ENCODE measurements at regions not wholly inside any gene's neighbourhood (a gene's known extent, or its start where the extent isn't known, plus 50 kb on each side); places are given as distances from the start of the nearest gene placed in this dataset.

GRCh38 chr9:22331533-22331932 lies 115.1 kb upstream of the DMRTA1 start:
- peaks cover 8% of the 10 kb centered on the region for H3K9me3 Mint-ChIP-seq
- H3K27ac Mint-ChIP-seq = no peak overlapping the region
- Histone ChIP-seq H3K27ac (ENCODE audit: low read depth, low read length) (no peak overlapping the region), H3K4me3 (ENCODE audit: low read length) (no peak overlapping the region), H3K4me1 (ENCODE audit: control insufficient read depth, insufficient read depth, low read length) (no peaks in the 10 kb centered on the region), H3K27me3 (ENCODE audit: control insufficient read depth, insufficient read depth, low read length, poor library complexity, severe bottlenecking) (no peaks in the 10 kb centered on the region), H3K9me3 (ENCODE audit: control insufficient read depth, low read length) (no peaks in the 10 kb centered on the region), H3K9ac (ENCODE audit: extremely low read depth, low read length, poor library complexity, severe bottlenecking) (no peak overlapping the region), H3K36me3 (ENCODE audit: control insufficient read depth, insufficient read depth, low read length) (no peaks in the 10 kb centered on the region)
- no peaks in the 10 kb centered on the region for H3K27me3 Mint-ChIP-seq (ENCODE audit: insufficient read depth)
- TF ChIP-seq CTCF (conservative IDR thresholded peaks at IDR 0.05) = no peak
- H3K4me1 Mint-ChIP-seq = no peaks in the 10 kb centered on the region
- DNase-seq = no peak
- H3K36me3 Mint-ChIP-seq (ENCODE audit: low read depth) = no peaks in the 10 kb centered on the region
- no peak overlapping the region for H3K4me3 Mint-ChIP-seq

- no peak overlapping the region for H3K4me3 ChIP-seq (ENCODE audit: low read length)
- no peak for DNase-seq
- no peaks in the 10 kb centered on the region for H3K4me1 ChIP-seq (ENCODE audit: control insufficient read depth, insufficient read depth, low read length)
- TF ChIP-seq CTCF (conservative IDR thresholded peaks at IDR 0.05) = no peak
- peaks cover 8% of the 10 kb centered on the region for H3K9me3 Mint-ChIP-seq
- H3K9ac ChIP-seq (ENCODE audit: extremely low read depth, low read length, poor library complexity, severe bottlenecking) = no peak overlapping the region
- H3K27ac Mint-ChIP-seq = no peak overlapping the region
- 84 to 100% methylated on average over 1 of the region's 1 CpG for WGBS, 2 experiments (ENCODE audit: insufficient coverage in 1 of 2, insufficient read length in 1 of 2)
- H3K9me3 ChIP-seq (ENCODE audit: control insufficient read depth, low read length) = no peaks in the 10 kb centered on the region
- no peaks in the 10 kb centered on the region for H3K36me3 Mint-ChIP-seq (ENCODE audit: low read depth)
- no peak overlapping the region for H3K27ac ChIP-seq (ENCODE audit: low read depth, low read length)
- H3K27me3 ChIP-seq (ENCODE audit: control insufficient read depth, insufficient read depth, low read length, poor library complexity, severe bottlenecking) = no peaks in the 10 kb centered on the region
- no peaks in the 10 kb centered on the region for H3K36me3 ChIP-seq (ENCODE audit: control insufficient read depth, insufficient read depth, low read length)
- no peak overlapping the region for H3K4me3 Mint-ChIP-seq
- H3K4me1 Mint-ChIP-seq = no peaks in the 10 kb centered on the region
- no peaks in the 10 kb centered on the region for H3K27me3 Mint-ChIP-seq (ENCODE audit: insufficient read depth)
Observed at GRCh38 chr9:22332202-22332601, 114.4 kb upstream of the DMRTA1 start.

- Histone ChIP-seq H3K27me3 (ENCODE audit: control insufficient read depth, insufficient read depth, low read length, poor library complexity, severe bottlenecking) (no peaks in the 10 kb centered on the region), H3K27ac (ENCODE audit: low read depth, low read length) (no peak overlapping the region), H3K9me3 (ENCODE audit: control insufficient read depth, low read length) (no peaks in the 10 kb centered on the region), H3K9ac (ENCODE audit: extremely low read depth, low read length, poor library complexity, severe bottlenecking) (no peak overlapping the region), H3K4me1 (ENCODE audit: control insufficient read depth, insufficient read depth, low read length) (no peaks in the 10 kb centered on the region), H3K4me3 (ENCODE audit: low read length) (no peak overlapping the region), H3K36me3 (ENCODE audit: control insufficient read depth, insufficient read depth, low read length) (no peaks in the 10 kb centered on the region)
- WGBS, 2 experiments (ENCODE audit: insufficient coverage in 1 of 2, insufficient read length in 1 of 2) = 80% methylated on average over 1 of the region's 1 CpG; no CpG with 5 or more reads in 1 of the 2 experiments
- TF ChIP-seq CTCF (conservative IDR thresholded peaks at IDR 0.05) = no peak
- Mint-ChIP-seq H3K27ac (no peak overlapping the region), H3K4me1 (peaks cover under 1% of the 10 kb centered on the region), H3K27me3 (ENCODE audit: insufficient read depth) (no peaks in the 10 kb centered on the region), H3K9me3 (peaks cover 1% of the 10 kb centered on the region), H3K4me3 (no peak overlapping the region), H3K36me3 (ENCODE audit: low read depth) (no peaks in the 10 kb centered on the region)
- no peak for DNase-seq
Observed at GRCh38 chr9:22337261-22337660, 109.4 kb upstream of the DMRTA1 start.

All from endodermal cell (in vitro differentiated cells).